Neutrophil (primary cell): ENCODE measurements at regions not wholly inside any gene's neighbourhood (a gene's known extent, or its start where the extent isn't known, plus 50 kb on each side); places are given as distances from the start of the nearest gene placed in this dataset.
"Not testable (repeated sequence)": the region's sequence is repeated elsewhere in the genome, so short reads cannot be mapped to it uniquely, and the experiment has no call there.

ENCODE experiments used
- H3K27ac ChIP-seq: fragments of 200-600 bp; sonication (generic); 2 replicates; pipeline ENCODE4 v1.5.1; 2016; ENCODE audit warnings: mild to moderate bottlenecking, moderate library complexity
- H3K27me3 ChIP-seq: fragments of 200-600 bp; sonication (generic); 2 replicates; pipeline ENCODE4 v1.6.0; 2016; ENCODE audit warnings: mild to moderate bottlenecking
- H3K36me3 ChIP-seq: fragments of 200-600 bp; sonication (generic); 2 replicates; pipeline ENCODE4 v1.5.1; 2017
- H3K4me1 ChIP-seq, 2 experiments: fragments of 200-600 bp in 1 of 2; sonication (generic) in 1 of 2; 1 replicate in 1 of 2; 2 replicates in 1 of 2; pipeline versions ENCODE4 v1.5.1 to v1.6.1; 2013 to 2016; ENCODE audit warnings: low read depth in 1 of 2, low read length in 1 of 2, mild to moderate bottlenecking in 1 of 2, moderate library complexity in 1 of 2; ENCODE audit not compliant: control insufficient read depth in 1 of 2, insufficient read depth in 1 of 2
- H3K4me3 ChIP-seq, 2 experiments: fragments of 200-600 bp in 1 of 2; sonication (generic) in 1 of 2; 1 replicate in 1 of 2; 2 replicates in 1 of 2; pipeline ENCODE4 v1.5.1; 2013 to 2016; ENCODE audit warnings: low read depth in 1 of 2, low read length in 1 of 2, mild to moderate bottlenecking in 1 of 2, moderate library complexity in 1 of 2
- H3K9me3 ChIP-seq: fragments of 200-600 bp; sonication (generic); 2 replicates; pipeline ENCODE4 v1.5.1; 2016
- CTCF ChIP-seq: fragments of 200-600 bp; sonication (generic); IDR thresholded peaks from 2 replicates; pipeline ENCODE4 v1.5.1; 2016; ENCODE audit warnings: antibody characterized with exemption

GRCh38 chr9:28502741-28503140 is 929.5 kb upstream of the C9orf72 start:
- H3K9me3 ChIP-seq = no peaks in the 10 kb centered on the region
- H3K4me1 ChIP-seq = no peaks in the 10 kb centered on the region
- no peaks in the 10 kb centered on the region for H3K36me3 ChIP-seq
- H3K4me3 ChIP-seq = no peak overlapping the region
- no peak for TF ChIP-seq CTCF
- H3K27me3 ChIP-seq = no peaks in the 10 kb centered on the region
- no peak overlapping the region for H3K27ac ChIP-seq

GRCh38 chr9:28503573-28503972 is 930.3 kb upstream of the C9orf72 start:
- Histone ChIP-seq H3K4me1 (no peaks in the 10 kb centered on the region), H3K27me3 (no peaks in the 10 kb centered on the region), H3K27ac (no peak overlapping the region), H3K4me3 (no peak overlapping the region), H3K36me3 (no peaks in the 10 kb centered on the region), H3K9me3 (no peaks in the 10 kb centered on the region)
- no peak for TF ChIP-seq CTCF

GRCh38 chr9:28518439-28518838 is 945.2 kb upstream of the C9orf72 start:
- H3K4me3 ChIP-seq = no peak overlapping the region
- H3K27ac ChIP-seq = no peak overlapping the region
- H3K27me3 ChIP-seq = no peaks in the 10 kb centered on the region
- no peaks in the 10 kb centered on the region for H3K36me3 ChIP-seq
- no peaks in the 10 kb centered on the region for H3K9me3 ChIP-seq
- H3K4me1 ChIP-seq = no peaks in the 10 kb centered on the region
- no peak for TF ChIP-seq CTCF

GRCh38 chr9:28524309-28524708 is 951.0 kb upstream of the C9orf72 start:
- H3K4me3 ChIP-seq, H3K4me1 ChIP-seq, H3K9me3 ChIP-seq: not testable (repeated sequence)

GRCh38 chr9:28528049-28528448 is 954.8 kb upstream of the C9orf72 start:
- no peak for TF ChIP-seq CTCF
- Histone ChIP-seq H3K4me3 (no peak overlapping the region), H3K27me3 (no peaks in the 10 kb centered on the region), H3K4me1 (no peaks in the 10 kb centered on the region), H3K27ac (no peak overlapping the region), H3K36me3 (no peaks in the 10 kb centered on the region), H3K9me3 (no peaks in the 10 kb centered on the region)

More at GRCh38 chr9:28524309-28524708, 951.0 kb upstream of the C9orf72 start:
- H3K27ac ChIP-seq, H3K27me3 ChIP-seq, H3K36me3 ChIP-seq: not testable (repeated sequence)

- no peaks in the 10 kb centered on the region for H3K9me3 ChIP-seq
- no peak for TF ChIP-seq CTCF
- no peak overlapping the region for H3K27ac ChIP-seq
- no peaks in the 10 kb centered on the region for H3K27me3 ChIP-seq
- H3K4me3 ChIP-seq = no peak overlapping the region
- no peaks in the 10 kb centered on the region for H3K4me1 ChIP-seq
- H3K36me3 ChIP-seq = no peaks in the 10 kb centered on the region
Measured at GRCh38 chr9:28538132-28538531, 964.9 kb upstream of the C9orf72 start.
